ENCODE measurements at regions not wholly inside any gene's neighbourhood (a gene's known extent, or its start where the extent isn't known, plus 50 kb on each side); places are given as distances from the start of the nearest gene placed in this dataset.

GRCh38 chr13:99693852-99694611 is 192.8 kb downstream of the TM9SF2 start:
- Histone ChIP-seq H2AFZ (ENCODE audit: insufficient read depth, low read depth, low read length, poor library complexity, severe bottlenecking) (no peak overlapping the region), H3K4me3 (replicated peaks in 1 of 3; ENCODE audit: low read depth in 2 of 3, low read length in 3 of 3) (no peak overlapping the region), H3K27ac (ENCODE audit: low read depth in 1 of 2, low read length in 2 of 2) (no peak overlapping the region), H3K79me2 (ENCODE audit: insufficient read depth, low read length) (no peaks in the 10 kb centered on the region), H3K4me1 (ENCODE audit: control insufficient read depth in 1 of 2, insufficient read depth in 2 of 2, low read length in 2 of 2) (no peaks in the 10 kb centered on the region), H3K36me3 (replicated peaks in 1 of 2; ENCODE audit: control insufficient read depth in 1 of 2, insufficient read depth in 2 of 2, low read length in 2 of 2) (no peaks in the 10 kb centered on the region), H3K4me2 (replicated peaks; ENCODE audit: extremely low read depth, low read length, poor library complexity, severe bottlenecking) (no peak overlapping the region), H4K20me1 (ENCODE audit: insufficient read depth, low read length) (no peaks in the 10 kb centered on the region), H3K27me3 (ENCODE audit: control insufficient read depth in 2 of 2, insufficient read depth in 2 of 2, low read length in 2 of 2) (no peaks in the 10 kb centered on the region), H3K9me3 (replicated peaks in 1 of 2; ENCODE audit: control insufficient read depth in 1 of 2, insufficient read depth in 1 of 2, low read length in 2 of 2) (no peaks in the 10 kb centered on the region), H3K9ac (ENCODE audit: insufficient read depth, low read length, poor library complexity, severe bottlenecking) (no peak overlapping the region)
- Mint-ChIP-seq H3K9me3 (peaks cover 0 to 3% (median 0%) of the 10 kb centered on the region in 7 donors), H3K36me3 (no peaks in the 10 kb centered on the region), H3K4me3 (no peak overlapping the region), H3K4me1 (no peaks in the 10 kb centered on the region), H3K27ac (no peak overlapping the region), H3K27me3 (ENCODE audit: low read depth in 3 of 3) (peaks cover 0 to 8% (median 6%) of the 10 kb centered on the region in 3 donors)
- WGBS (ENCODE audit: insufficient coverage): 92% methylated on average over 5 of the region's 11 CpGs
- no peak for TF ChIP-seq CTCF (IDR thresholded peaks at IDR 0.05)
- no peak for DNase-seq
- intact Hi-C loops (cut with micrococcal nuclease): no loop called here

- H3K4me1 Mint-ChIP-seq: no peaks in the 10 kb centered on the region
- H3K36me3 Mint-ChIP-seq: no peaks in the 10 kb centered on the region
- Histone ChIP-seq H3K27ac (ENCODE audit: low read depth in 1 of 2, low read length in 2 of 2) (no peak overlapping the region), H3K4me2 (replicated peaks; ENCODE audit: extremely low read depth, low read length, poor library complexity, severe bottlenecking) (no peak overlapping the region), H3K9me3 (replicated peaks in 1 of 2; ENCODE audit: control insufficient read depth in 1 of 2, insufficient read depth in 1 of 2, low read length in 2 of 2) (no peaks in the 10 kb centered on the region), H3K9ac (ENCODE audit: insufficient read depth, low read length, poor library complexity, severe bottlenecking) (no peak overlapping the region), H3K27me3 (ENCODE audit: control insufficient read depth in 2 of 2, insufficient read depth in 2 of 2, low read length in 2 of 2) (no peaks in the 10 kb centered on the region), H4K20me1 (ENCODE audit: insufficient read depth, low read length) (no peaks in the 10 kb centered on the region), H3K4me3 (replicated peaks in 1 of 3; ENCODE audit: low read depth in 2 of 3, low read length in 3 of 3) (no peak overlapping the region), H2AFZ (ENCODE audit: insufficient read depth, low read depth, low read length, poor library complexity, severe bottlenecking) (no peak overlapping the region), H3K36me3 (replicated peaks in 1 of 2; ENCODE audit: control insufficient read depth in 1 of 2, insufficient read depth in 2 of 2, low read length in 2 of 2) (no peaks in the 10 kb centered on the region), H3K4me1 (ENCODE audit: control insufficient read depth in 1 of 2, insufficient read depth in 2 of 2, low read length in 2 of 2) (no peaks in the 10 kb centered on the region), H3K79me2 (ENCODE audit: insufficient read depth, low read length) (no peaks in the 10 kb centered on the region)
- 100% methylated on average over 1 of the region's 3 CpGs for WGBS (ENCODE audit: insufficient coverage)
- H3K9me3 Mint-ChIP-seq: peaks cover 0 to 3% (median 0%) of the 10 kb centered on the region in 7 donors
- intact Hi-C loops (cut with micrococcal nuclease): no loop called here
- no peak overlapping the region for H3K27ac Mint-ChIP-seq
- TF ChIP-seq CTCF (IDR thresholded peaks at IDR 0.05): no peak
- DNase-seq: no peak
- no peak overlapping the region for H3K4me3 Mint-ChIP-seq
- H3K27me3 Mint-ChIP-seq (ENCODE audit: low read depth in 3 of 3): peaks cover 0 to 8% (median 6%) of the 10 kb centered on the region in 3 donors
Observed at GRCh38 chr13:99693351-99693750, 192.1 kb downstream of the TM9SF2 start.
